T-helper 1 cell (primary cell): ENCODE measurements at regions not wholly inside any gene's neighbourhood (a gene's known extent, or its start where the extent isn't known, plus 50 kb on each side); places are given as distances from the start of the nearest gene placed in this dataset.

ENCODE experiments used
- DNase-seq, 5 donors: peaks; one replicate each; pipeline ENCODE4 v3.0.0-alpha.2; 2012 to 2020

- DNase-seq, result no peak
Measured at GRCh38 chr5:167769846-167770413, 521.5 kb upstream of the WWC1 start.

- no peak for DNase-seq
Measured at GRCh38 chr5:167770461-167770860, 521.0 kb upstream of the WWC1 start.

- no peak for DNase-seq
Measured at GRCh38 chr5:167771571-167771970, 519.9 kb upstream of the WWC1 start.

- DNase-seq, result no peak
Measured at GRCh38 chr5:167773668-167774301, 517.7 kb upstream of the WWC1 start.

GRCh38 chr5:167777746-167778145 is 513.7 kb upstream of the WWC1 start:
- DNase-seq, result no peak

- DNase-seq, result no peak
Measured at GRCh38 chr5:167778228-167778627, 513.2 kb upstream of the WWC1 start.

GRCh38 chr5:167779644-167780043 is 511.8 kb upstream of the WWC1 start:
- no peak for DNase-seq

- DNase-seq, result no peak
Measured at GRCh38 chr5:167780177-167780576, 511.3 kb upstream of the WWC1 start.

- DNase-seq, result no peak
Measured at GRCh38 chr5:167783145-167783817, 508.2 kb upstream of the WWC1 start.

GRCh38 chr5:167785106-167785505 is 506.3 kb upstream of the WWC1 start:
- DNase-seq, result no peak

GRCh38 chr5:167785901-167786300 is 505.5 kb upstream of the WWC1 start:
- no peak for DNase-seq

GRCh38 chr5:167786871-167787578 is 504.4 kb upstream of the WWC1 start:
- no peak for DNase-seq

GRCh38 chr5:167790045-167790444 is 501.4 kb upstream of the WWC1 start:
- no peak for DNase-seq

- DNase-seq, result no peak
Measured at GRCh38 chr5:167790462-167791260, 500.8 kb upstream of the WWC1 start.

GRCh38 chr5:167792514-167792913 is 498.9 kb upstream of the WWC1 start:
- no peak for DNase-seq

GRCh38 chr5:167793700-167794099 is 497.7 kb upstream of the WWC1 start:
- no peak for DNase-seq

GRCh38 chr5:167794121-167794520 is 497.3 kb upstream of the WWC1 start:
- DNase-seq, result no peak

- DNase-seq, result no peak
Measured at GRCh38 chr5:167796672-167797071, 494.8 kb upstream of the WWC1 start.

- DNase-seq, result no peak
Measured at GRCh38 chr5:167797933-167798332, 493.5 kb upstream of the WWC1 start.

- DNase-seq, result no peak
Measured at GRCh38 chr5:167798448-167798847, 493.0 kb upstream of the WWC1 start.

- no peak for DNase-seq
Measured at GRCh38 chr5:167800427-167800826, 491.0 kb upstream of the WWC1 start.

GRCh38 chr5:167801999-167802398 is 489.4 kb upstream of the WWC1 start:
- no peak for DNase-seq
